ENCODE measurements at regions not wholly inside any gene's neighbourhood (a gene's known extent, or its start where the extent isn't known, plus 50 kb on each side); places are given as distances from the start of the nearest gene placed in this dataset.

GRCh38 chr2:137834760-137835379 is 129.4 kb upstream of the HNMT start:
- H3K9me3 ChIP-seq, result no peaks in the 10 kb centered on the region
- H3K4me1 ChIP-seq, result no peaks in the 10 kb centered on the region
- H3K27ac ChIP-seq, result no peak overlapping the region
- no peak for ATAC-seq
- H3K36me3 ChIP-seq, result no peaks in the 10 kb centered on the region
- intact Hi-C loops (cut with DNase I), result loop anchor here (10.0 kb wide), 2 partner anchors 360 to 370 kb away; no protein-coding TSS in a partner anchor
- no peak overlapping the region for H3K4me3 ChIP-seq
- WGBS (ENCODE audit: insufficient coverage, low coverage, low lambda C conversion rate, missing lambda C conversion rate), result 37% methylated on average over 6 of the region's 6 CpGs
- H3K27me3 ChIP-seq, result no peaks in the 10 kb centered on the region
- no peak for DNase-seq
- TF ChIP-seq CTCF (IDR thresholded peaks at IDR 0.05) (no peak), POLR2A (IDR thresholded peaks at IDR 0.05) (no peak)

- no peak for ATAC-seq
- Histone ChIP-seq H3K4me3 (no peak overlapping the region), H3K27me3 (no peaks in the 10 kb centered on the region), H3K4me1 (no peaks in the 10 kb centered on the region), H3K27ac (no peak overlapping the region), H3K36me3 (no peaks in the 10 kb centered on the region), H3K9me3 (no peaks in the 10 kb centered on the region)
- TF ChIP-seq POLR2A (IDR thresholded peaks at IDR 0.05), result no peak
- no peak for TF ChIP-seq CTCF (IDR thresholded peaks at IDR 0.05)
- DNase-seq, result no peak
- intact Hi-C loops (cut with DNase I), result loop anchor here (10.0 kb wide), 2 partner anchors 362 to 372 kb away; no protein-coding TSS in a partner anchor
- 66% methylated on average over 2 of the region's 3 CpGs for WGBS (ENCODE audit: insufficient coverage, low coverage, low lambda C conversion rate, missing lambda C conversion rate)
Observed at GRCh38 chr2:137836671-137837070, 127.6 kb upstream of the HNMT start.

GRCh38 chr2:137837830-137838229 is 126.4 kb upstream of the HNMT start:
- H3K4me3 ChIP-seq, result no peak overlapping the region
- intact Hi-C loops (cut with DNase I), result loop anchor here (10.0 kb wide), 2 partner anchors 363 to 373 kb away; no protein-coding TSS in a partner anchor
- H3K36me3 ChIP-seq, result no peaks in the 10 kb centered on the region
- no peaks in the 10 kb centered on the region for H3K4me1 ChIP-seq
- TF ChIP-seq POLR2A (IDR thresholded peaks at IDR 0.05), result no peak
- TF ChIP-seq CTCF (IDR thresholded peaks at IDR 0.05), result no peak
- H3K27ac ChIP-seq, result no peak overlapping the region
- DNase-seq (no peak), ATAC-seq (no peak)
- no peaks in the 10 kb centered on the region for H3K9me3 ChIP-seq
- no peaks in the 10 kb centered on the region for H3K27me3 ChIP-seq
- WGBS (ENCODE audit: insufficient coverage, low coverage, low lambda C conversion rate, missing lambda C conversion rate), result 21% methylated on average over 4 of the region's 4 CpGs

- Histone ChIP-seq H3K27me3 (no peaks in the 10 kb centered on the region), H3K4me3 (no peak overlapping the region), H3K27ac (no peak overlapping the region), H3K9me3 (no peaks in the 10 kb centered on the region), H3K4me1 (no peaks in the 10 kb centered on the region), H3K36me3 (no peaks in the 10 kb centered on the region)
- ATAC-seq (peak; percentile 79 to 90 (median 83)), DNase-seq (no peak)
- TF ChIP-seq CTCF (IDR thresholded peaks at IDR 0.05), result peak; percentile 66 to 75 (median 72)
- TF ChIP-seq POLR2A (IDR thresholded peaks at IDR 0.05), result no peak
- intact Hi-C loops (cut with DNase I), result loop anchor here (10.0 kb wide), 2 partner anchors 364 to 374 kb away; no protein-coding TSS in a partner anchor
- 25% methylated on average over 8 of the region's 8 CpGs for WGBS (ENCODE audit: insufficient coverage, low coverage, low lambda C conversion rate, missing lambda C conversion rate)
Observed at GRCh38 chr2:137838255-137839092, 125.8 kb upstream of the HNMT start.

Measured in right lobe of liver (tissue), 6 donors.